Sigmoid colon (tissue), 4 donors: ENCODE measurements at regions not wholly inside any gene's neighbourhood (a gene's known extent, or its start where the extent isn't known, plus 50 kb on each side); places are given as distances from the start of the nearest gene placed in this dataset.

Experiments
- EP300 ChIP-seq, 4 donors: sonication (generic); formaldehyde crosslinking; IDR thresholded peaks; one replicate each; pipeline ENCODE4 v1.6.1; 2017; ENCODE audit warnings: antibody characterized with exemption in 4 of 4
- TF ChIP-seq, protein P1 (sequence below), 4 experiments: fragments of 450-650 bp in 3 of 4; fragments of 200-600 bp in 1 of 4; IDR thresholded peaks; one replicate each; pipeline ENCODE4 v1.5.1; 2016 to 2019; ENCODE audit warnings: antibody characterized with exemption in 4 of 4, mild to moderate bottlenecking in 3 of 4, moderate library complexity in 2 of 4

DNA sequence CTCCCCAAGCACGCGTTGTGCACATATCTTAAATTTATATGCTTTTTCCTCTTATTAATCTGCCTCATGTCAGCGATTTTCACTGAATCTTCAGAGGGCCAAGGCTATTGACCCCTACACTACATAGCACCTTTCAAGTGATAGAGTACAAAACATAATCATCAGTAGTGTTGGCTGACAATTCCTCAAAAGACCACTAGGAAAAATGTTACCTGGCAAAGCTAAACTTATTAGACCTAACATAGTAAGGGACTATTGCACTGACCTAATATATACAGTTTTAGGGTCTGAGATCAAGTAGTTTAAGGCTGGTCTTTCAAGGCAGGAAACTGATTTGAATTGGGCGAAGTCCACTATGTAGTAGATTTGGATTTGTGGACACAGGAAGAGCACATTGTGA, 244.2 kb upstream of the ZC3H15 start:
- no peak for TF ChIP-seq EP300 (IDR thresholded peaks at IDR 0.05)
- TF ChIP-seq, protein P1, sequence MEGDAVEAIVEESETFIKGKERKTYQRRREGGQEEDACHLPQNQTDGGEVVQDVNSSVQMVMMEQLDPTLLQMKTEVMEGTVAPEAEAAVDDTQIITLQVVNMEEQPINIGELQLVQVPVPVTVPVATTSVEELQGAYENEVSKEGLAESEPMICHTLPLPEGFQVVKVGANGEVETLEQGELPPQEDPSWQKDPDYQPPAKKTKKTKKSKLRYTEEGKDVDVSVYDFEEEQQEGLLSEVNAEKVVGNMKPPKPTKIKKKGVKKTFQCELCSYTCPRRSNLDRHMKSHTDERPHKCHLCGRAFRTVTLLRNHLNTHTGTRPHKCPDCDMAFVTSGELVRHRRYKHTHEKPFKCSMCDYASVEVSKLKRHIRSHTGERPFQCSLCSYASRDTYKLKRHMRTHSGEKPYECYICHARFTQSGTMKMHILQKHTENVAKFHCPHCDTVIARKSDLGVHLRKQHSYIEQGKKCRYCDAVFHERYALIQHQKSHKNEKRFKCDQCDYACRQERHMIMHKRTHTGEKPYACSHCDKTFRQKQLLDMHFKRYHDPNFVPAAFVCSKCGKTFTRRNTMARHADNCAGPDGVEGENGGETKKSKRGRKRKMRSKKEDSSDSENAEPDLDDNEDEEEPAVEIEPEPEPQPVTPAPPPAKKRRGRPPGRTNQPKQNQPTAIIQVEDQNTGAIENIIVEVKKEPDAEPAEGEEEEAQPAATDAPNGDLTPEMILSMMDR (IDR thresholded peaks at IDR 0.05), result no peak
